T-helper 17 cell (primary cell): ENCODE measurements at regions not wholly inside any gene's neighbourhood (a gene's known extent, or its start where the extent isn't known, plus 50 kb on each side); places are given as distances from the start of the nearest gene placed in this dataset.
"Not testable (repeated sequence)": the region's sequence is repeated elsewhere in the genome, so short reads cannot be mapped to it uniquely, and the experiment has no call there.

Experiments
- ATAC-seq: fragments of 150-1000 bp; cut with Tn5 transposase; 2 replicates; pipeline ENCODE4 v1.10.0; 2021; ENCODE audit warnings: mild to moderate bottlenecking, moderate library complexity
- DNase-seq, 3 donors: peaks; one replicate each; pipeline versions ENCODE4 v3.0.0 to v3.0.0-alpha.2; 2020 to 2021
- H3K9me3 ChIP-seq: one replicate; pipeline ENCODE4 v1.7.0; 2013; ENCODE audit warnings: low read length, mild to moderate bottlenecking; ENCODE audit not compliant: control insufficient read depth, poor library complexity, severe bottlenecking
- H3K27ac Mint-ChIP-seq: one replicate; pipeline ENCODE4 v1.8.0; 2022; ENCODE audit warnings: mild to moderate bottlenecking, moderate library complexity, mixed read lengths
- H3K27me3 Mint-ChIP-seq: one replicate; pipeline ENCODE4 v1.8.0; 2022; ENCODE audit warnings: mixed read lengths
- H3K36me3 Mint-ChIP-seq: one replicate; pipeline ENCODE4 v1.8.0; 2022; ENCODE audit warnings: low read depth, mixed read lengths
- H3K4me1 Mint-ChIP-seq: one replicate; pipeline ENCODE4 v1.8.0; 2022; ENCODE audit warnings: mild to moderate bottlenecking, mixed read lengths
- H3K4me3 Mint-ChIP-seq: one replicate; pipeline ENCODE4 v1.8.0; 2022; ENCODE audit warnings: mild to moderate bottlenecking, moderate library complexity, mixed read lengths

- Mint-ChIP-seq H3K36me3 (no peaks in the 10 kb centered on the region), H3K4me3 (no peak overlapping the region), H3K4me1 (no peaks in the 10 kb centered on the region), H3K27me3 (peaks cover 8% of the 10 kb centered on the region), H3K27ac (no peak overlapping the region)
- no peak for ATAC-seq
- no peak for DNase-seq
- H3K9me3 ChIP-seq = no peaks in the 10 kb centered on the region
Measured at GRCh38 chr20:51953731-51954340, 151.5 kb upstream of the SALL4 start.

GRCh38 chr20:51950926-51951325, 148.6 kb upstream of the SALL4 start:
- ATAC-seq = no peak
- no peaks in the 10 kb centered on the region for H3K9me3 ChIP-seq
- Mint-ChIP-seq H3K27ac (no peak overlapping the region), H3K27me3 (no peaks in the 10 kb centered on the region), H3K4me3 (no peak overlapping the region), H3K36me3 (no peaks in the 10 kb centered on the region), H3K4me1 (no peaks in the 10 kb centered on the region)
- no peak for DNase-seq

GRCh38 chr20:51946586-51946985, 144.3 kb upstream of the SALL4 start:
- no peaks in the 10 kb centered on the region for H3K27me3 Mint-ChIP-seq
- no peak overlapping the region for H3K27ac Mint-ChIP-seq
- H3K4me1 Mint-ChIP-seq = no peaks in the 10 kb centered on the region
- DNase-seq (no peak), ATAC-seq (no peak)
- H3K4me3 Mint-ChIP-seq = no peak overlapping the region
- H3K36me3 Mint-ChIP-seq = no peaks in the 10 kb centered on the region
- no peaks in the 10 kb centered on the region for H3K9me3 ChIP-seq

DNA sequence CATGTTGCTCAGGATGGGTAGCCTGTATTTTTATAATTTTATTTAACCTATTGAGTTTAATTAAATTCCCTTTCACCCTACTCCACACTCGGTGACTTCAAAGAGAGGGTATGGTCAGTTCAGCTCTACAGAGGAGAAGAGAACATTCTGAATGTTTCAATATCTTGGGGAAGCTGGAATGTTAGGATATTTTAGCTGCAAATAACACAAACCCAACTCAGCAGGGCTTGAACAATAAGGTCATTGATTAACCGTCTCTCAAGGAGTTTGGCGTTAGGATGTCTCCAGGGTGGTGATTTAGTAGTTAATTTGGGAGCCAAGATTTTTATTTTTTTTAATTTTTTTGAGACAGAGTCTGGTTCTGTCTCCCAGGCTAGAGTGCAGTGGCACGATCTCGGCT, 143.6 kb upstream of the SALL4 start:
- no peaks in the 10 kb centered on the region for H3K4me1 Mint-ChIP-seq
- no peaks in the 10 kb centered on the region for H3K27me3 Mint-ChIP-seq
- H3K9me3 ChIP-seq = no peaks in the 10 kb centered on the region
- ATAC-seq (no peak), DNase-seq (no peak)
- H3K36me3 Mint-ChIP-seq = no peaks in the 10 kb centered on the region
- no peak overlapping the region for H3K27ac Mint-ChIP-seq
- H3K4me3 Mint-ChIP-seq = no peak overlapping the region

GRCh38 chr20:51945177-51945576, 142.9 kb upstream of the SALL4 start:
- H3K27ac Mint-ChIP-seq = no peak overlapping the region
- ATAC-seq (no peak), DNase-seq (no peak)
- no peak overlapping the region for H3K4me3 Mint-ChIP-seq
- no peaks in the 10 kb centered on the region for H3K4me1 Mint-ChIP-seq
- no peaks in the 10 kb centered on the region for H3K27me3 Mint-ChIP-seq
- H3K36me3 Mint-ChIP-seq = no peaks in the 10 kb centered on the region
- no peaks in the 10 kb centered on the region for H3K9me3 ChIP-seq

GRCh38 chr20:51943761-51944160, 141.4 kb upstream of the SALL4 start:
- Mint-ChIP-seq H3K27me3 (peaks cover 5% of the 10 kb centered on the region), H3K27ac (no peak overlapping the region), H3K4me3 (no peak overlapping the region), H3K36me3 (no peaks in the 10 kb centered on the region), H3K4me1 (no peaks in the 10 kb centered on the region)
- ATAC-seq (no peak), DNase-seq (no peak)
- H3K9me3 ChIP-seq = no peaks in the 10 kb centered on the region

- H3K27ac Mint-ChIP-seq, H3K9me3 ChIP-seq, ATAC-seq, H3K4me1 Mint-ChIP-seq, DNase-seq, H3K36me3 Mint-ChIP-seq, H3K4me3 Mint-ChIP-seq, H3K27me3 Mint-ChIP-seq: not testable (repeated sequence)
Measured at GRCh38 chr20:51943326-51943725, 141.0 kb upstream of the SALL4 start.

- Mint-ChIP-seq H3K4me3 (no peak overlapping the region), H3K27ac (no peak overlapping the region), H3K4me1 (no peaks in the 10 kb centered on the region), H3K36me3 (no peaks in the 10 kb centered on the region), H3K27me3 (peaks cover 5% of the 10 kb centered on the region)
- DNase-seq (no peak), ATAC-seq (no peak)
- no peaks in the 10 kb centered on the region for H3K9me3 ChIP-seq
Measured at GRCh38 chr20:51941503-51941902, 139.2 kb upstream of the SALL4 start.

DNA sequence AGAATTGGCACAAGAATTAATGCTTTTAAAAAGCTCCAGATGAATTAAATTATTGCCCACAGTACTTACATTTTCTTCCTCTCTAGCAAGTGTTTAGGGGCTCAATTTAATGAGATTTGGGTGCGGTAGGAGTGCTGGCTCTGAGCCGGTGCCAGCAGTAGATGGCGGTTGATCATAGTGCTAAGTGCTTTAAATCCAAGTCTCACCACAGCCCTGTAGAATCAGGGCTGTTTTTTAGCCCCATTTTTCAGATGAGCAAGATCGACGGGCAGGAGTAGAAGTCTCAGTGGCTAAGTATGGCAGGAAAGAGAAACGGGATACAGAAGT, 136.9 kb upstream of the SALL4 start:
- no peaks in the 10 kb centered on the region for H3K9me3 ChIP-seq
- peaks cover 10% of the 10 kb centered on the region for H3K27me3 Mint-ChIP-seq
- ATAC-seq = no peak
- H3K4me1 Mint-ChIP-seq = no peaks in the 10 kb centered on the region
- H3K27ac Mint-ChIP-seq = no peak overlapping the region
- no peaks in the 10 kb centered on the region for H3K36me3 Mint-ChIP-seq
- DNase-seq = no peak
- H3K4me3 Mint-ChIP-seq = no peak overlapping the region

DNA sequence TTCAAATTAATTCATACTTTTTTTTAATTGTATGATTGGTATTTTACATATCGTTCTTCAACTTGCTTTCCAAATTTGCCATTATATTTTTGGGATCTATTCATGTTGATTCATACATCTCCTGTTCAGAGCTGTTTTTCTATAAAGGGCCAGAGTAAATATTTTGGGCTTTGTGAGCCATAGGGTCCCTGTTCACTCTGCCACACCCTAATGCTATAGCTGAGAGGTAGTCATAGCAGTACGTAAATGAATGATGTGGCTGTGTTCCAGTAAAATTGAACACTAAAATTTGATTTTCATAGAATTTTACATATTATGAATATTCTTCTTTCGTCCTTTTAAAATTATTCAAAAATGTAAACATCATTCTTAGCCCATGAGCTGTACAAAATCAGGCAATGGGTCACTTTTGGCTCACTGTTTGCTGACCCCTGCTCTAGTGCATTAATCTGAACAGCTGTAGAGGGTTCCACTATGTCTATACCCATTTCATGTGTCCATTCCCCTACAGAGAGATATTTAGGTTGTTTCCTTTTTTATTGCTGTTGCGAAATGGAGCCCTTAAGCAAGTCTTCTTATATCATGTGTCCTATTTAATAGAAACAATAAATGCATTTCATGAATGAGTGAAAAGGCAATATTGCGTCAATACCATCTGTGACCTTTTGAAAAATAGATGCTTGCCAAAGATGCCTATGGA, 136.4 kb upstream of the SALL4 start:
- DNase-seq (no peak), ATAC-seq (no peak)
- no peaks in the 10 kb centered on the region for H3K9me3 ChIP-seq
- H3K4me1 Mint-ChIP-seq = no peaks in the 10 kb centered on the region
- no peak overlapping the region for H3K4me3 Mint-ChIP-seq
- no peak overlapping the region for H3K27ac Mint-ChIP-seq
- peaks cover 10% of the 10 kb centered on the region for H3K27me3 Mint-ChIP-seq
- H3K36me3 Mint-ChIP-seq = no peaks in the 10 kb centered on the region

DNA sequence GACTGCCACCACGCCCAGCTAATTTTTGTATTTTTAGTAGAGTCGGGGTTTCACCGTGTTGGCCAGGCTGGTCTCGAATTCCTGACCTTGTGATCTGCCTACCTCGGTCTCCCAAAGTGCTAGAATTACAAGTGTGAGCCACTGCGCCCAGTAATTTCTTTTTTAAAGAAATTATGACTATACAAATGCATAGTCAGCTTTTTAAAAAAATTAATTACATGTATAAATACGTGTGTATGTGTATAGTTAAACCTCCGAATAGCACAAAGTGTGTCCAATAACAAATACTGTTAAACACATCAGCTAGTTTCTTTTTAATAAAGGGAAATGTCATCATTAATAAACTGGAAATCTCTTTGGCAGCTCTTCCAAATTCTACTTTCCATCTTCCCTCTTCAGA, 135.5 kb upstream of the SALL4 start:
- Mint-ChIP-seq H3K4me1 (no peaks in the 10 kb centered on the region), H3K36me3 (no peaks in the 10 kb centered on the region), H3K4me3 (no peak overlapping the region), H3K27me3 (peaks cover 10% of the 10 kb centered on the region), H3K27ac (no peak overlapping the region)
- no peak for ATAC-seq
- H3K9me3 ChIP-seq = no peaks in the 10 kb centered on the region
- no peak for DNase-seq

- no peaks in the 10 kb centered on the region for H3K9me3 ChIP-seq
- H3K27me3 Mint-ChIP-seq = peaks cover 10% of the 10 kb centered on the region
- H3K36me3 Mint-ChIP-seq = no peaks in the 10 kb centered on the region
- DNase-seq (no peak), ATAC-seq (no peak)
- no peaks in the 10 kb centered on the region for H3K4me1 Mint-ChIP-seq
- no peak overlapping the region for H3K27ac Mint-ChIP-seq
- no peak overlapping the region for H3K4me3 Mint-ChIP-seq
Measured at GRCh38 chr20:51936377-51936776, 134.1 kb upstream of the SALL4 start.

GRCh38 chr20:51935003-51935358, 132.7 kb upstream of the SALL4 start:
- Mint-ChIP-seq H3K27me3 (peaks cover 10% of the 10 kb centered on the region), H3K4me1 (no peaks in the 10 kb centered on the region), H3K27ac (no peak overlapping the region), H3K36me3 (no peaks in the 10 kb centered on the region), H3K4me3 (peak overlapping the region; percentile 7)
- DNase-seq (no peak), ATAC-seq (no peak)
- no peaks in the 10 kb centered on the region for H3K9me3 ChIP-seq

- no peak for ATAC-seq
- no peak for DNase-seq
- H3K4me1 Mint-ChIP-seq = no peaks in the 10 kb centered on the region
- H3K9me3 ChIP-seq = no peaks in the 10 kb centered on the region
- H3K4me3 Mint-ChIP-seq = peak overlapping the region; percentile 7
- H3K27ac Mint-ChIP-seq = no peak overlapping the region
- H3K36me3 Mint-ChIP-seq = no peaks in the 10 kb centered on the region
- peaks cover 10% of the 10 kb centered on the region for H3K27me3 Mint-ChIP-seq
Measured at GRCh38 chr20:51934301-51935002, 132.1 kb upstream of the SALL4 start.
